Calu3 (cell line): ENCODE measurements at regions not wholly inside any gene's neighbourhood (a gene's known extent, or its start where the extent isn't known, plus 50 kb on each side); places are given as distances from the start of the nearest gene placed in this dataset.
"Not testable (repeated sequence)": the region's sequence is repeated elsewhere in the genome, so short reads cannot be mapped to it uniquely, and the experiment has no call there.

Experiments used
- BruUV-seq: library from RNA; stranded (reverse); fragments of 400-500 nt; replicated peaks from 2 replicates; lab custom pipeline; 2021; lab: Mats Ljungman, UMichigan
- CTCF ChIA-PET: fragments of 300-600 bp; sonication (Branson Sonifier 250); formaldehyde crosslinking; loops from one replicate; lab custom pipeline; 2022; ENCODE audit warnings: antibody characterized with exemption; lab: Charles Lee
- DNase-seq: peaks from one replicate; pipeline ENCODE4 v3.0.0; 2022
- H3K27ac Mint-ChIP-seq: one replicate; pipeline ENCODE4 v1.8.0; 2022; ENCODE audit warnings: mixed read lengths; ENCODE audit not compliant: unreplicated experiment
- H3K27me3 Mint-ChIP-seq: one replicate; pipeline ENCODE4 v1.8.0; 2022; ENCODE audit warnings: mixed read lengths; ENCODE audit not compliant: unreplicated experiment
- H3K36me3 Mint-ChIP-seq: one replicate; pipeline ENCODE4 v1.8.0; 2022; ENCODE audit warnings: mild to moderate bottlenecking, moderate library complexity, mixed read lengths; ENCODE audit not compliant: insufficient read depth, unreplicated experiment
- H3K4me1 Mint-ChIP-seq: one replicate; pipeline ENCODE4 v1.8.0; 2022; ENCODE audit warnings: mild to moderate bottlenecking, low read depth, mixed read lengths; ENCODE audit not compliant: unreplicated experiment
- H3K4me3 Mint-ChIP-seq: one replicate; pipeline ENCODE4 v1.8.0; 2022; ENCODE audit warnings: mild to moderate bottlenecking, low read depth, moderate library complexity, mixed read lengths; ENCODE audit not compliant: unreplicated experiment
- H3K9me3 Mint-ChIP-seq: one replicate; pipeline ENCODE4 v1.8.0; 2022; ENCODE audit warnings: low read depth, mixed read lengths; ENCODE audit not compliant: unreplicated experiment
- intact Hi-C: fragments of 100-400 bp; cut with micrococcal nuclease; formaldehyde crosslinking; loops from one replicate; pipeline ENCODE4 v1.10.0; 2022; ENCODE audit not compliant: unreplicated experiment
- TF ChIP-seq, protein P1 (sequence below): fragments of 200-600 bp; IDR thresholded peaks from one replicate; pipeline ENCODE4 v1.8.0; 2022; ENCODE audit warnings: antibody characterized with exemption; ENCODE audit not compliant: unreplicated experiment

DNA sequence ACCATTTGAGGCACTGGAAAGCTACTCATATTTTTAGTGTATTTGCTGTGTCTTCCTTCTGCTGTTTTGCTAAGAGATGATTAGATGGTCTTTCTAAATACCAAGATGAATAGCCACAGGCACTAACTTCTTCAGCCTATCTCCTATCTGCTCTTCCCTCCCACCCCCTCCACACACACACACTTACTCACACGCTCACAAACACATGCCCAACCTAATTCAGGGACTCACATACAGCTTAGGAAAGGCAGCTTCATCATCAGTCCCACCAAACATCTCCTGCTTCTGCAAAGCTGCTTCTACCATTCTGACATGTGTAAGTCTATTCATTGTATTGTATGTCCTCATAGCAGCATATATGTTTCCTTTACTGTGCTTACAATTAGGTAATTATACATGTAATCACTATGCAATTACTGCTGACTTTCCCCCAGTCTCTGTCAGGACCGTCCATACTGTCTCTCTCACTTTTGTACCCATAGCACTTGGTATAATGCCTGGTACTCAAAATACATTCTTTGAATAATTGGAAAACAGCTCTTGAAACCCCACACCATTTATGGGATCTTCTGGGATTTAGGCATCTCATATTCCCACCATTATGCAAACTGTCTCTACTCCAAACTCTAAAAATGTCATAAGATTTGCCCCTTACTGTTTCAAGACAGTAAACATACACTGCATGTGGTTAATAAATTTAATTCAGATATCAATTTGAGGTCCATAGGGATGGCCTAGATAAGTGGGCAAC is 83.3 kb upstream of the HIF1A start:
- BruUV-seq, result no TSS peak
- Mint-ChIP-seq H3K4me1 (peaks cover 14% of the 10 kb centered on the region), H3K9me3 (no peaks in the 10 kb centered on the region), H3K27ac (no peak overlapping the region), H3K36me3 (no peaks in the 10 kb centered on the region), H3K4me3 (no peak overlapping the region), H3K27me3 (no peaks in the 10 kb centered on the region)
- no peak for DNase-seq
- CTCF ChIA-PET, result interaction anchor here (0.6 kb wide), 1 partner anchor 79 kb away, joined by 4 read pairs; no protein-coding TSS in a partner anchor
- TF ChIP-seq, protein P1, sequence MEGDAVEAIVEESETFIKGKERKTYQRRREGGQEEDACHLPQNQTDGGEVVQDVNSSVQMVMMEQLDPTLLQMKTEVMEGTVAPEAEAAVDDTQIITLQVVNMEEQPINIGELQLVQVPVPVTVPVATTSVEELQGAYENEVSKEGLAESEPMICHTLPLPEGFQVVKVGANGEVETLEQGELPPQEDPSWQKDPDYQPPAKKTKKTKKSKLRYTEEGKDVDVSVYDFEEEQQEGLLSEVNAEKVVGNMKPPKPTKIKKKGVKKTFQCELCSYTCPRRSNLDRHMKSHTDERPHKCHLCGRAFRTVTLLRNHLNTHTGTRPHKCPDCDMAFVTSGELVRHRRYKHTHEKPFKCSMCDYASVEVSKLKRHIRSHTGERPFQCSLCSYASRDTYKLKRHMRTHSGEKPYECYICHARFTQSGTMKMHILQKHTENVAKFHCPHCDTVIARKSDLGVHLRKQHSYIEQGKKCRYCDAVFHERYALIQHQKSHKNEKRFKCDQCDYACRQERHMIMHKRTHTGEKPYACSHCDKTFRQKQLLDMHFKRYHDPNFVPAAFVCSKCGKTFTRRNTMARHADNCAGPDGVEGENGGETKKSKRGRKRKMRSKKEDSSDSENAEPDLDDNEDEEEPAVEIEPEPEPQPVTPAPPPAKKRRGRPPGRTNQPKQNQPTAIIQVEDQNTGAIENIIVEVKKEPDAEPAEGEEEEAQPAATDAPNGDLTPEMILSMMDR, result no peak
- intact Hi-C loops, result no loop called here

DNA sequence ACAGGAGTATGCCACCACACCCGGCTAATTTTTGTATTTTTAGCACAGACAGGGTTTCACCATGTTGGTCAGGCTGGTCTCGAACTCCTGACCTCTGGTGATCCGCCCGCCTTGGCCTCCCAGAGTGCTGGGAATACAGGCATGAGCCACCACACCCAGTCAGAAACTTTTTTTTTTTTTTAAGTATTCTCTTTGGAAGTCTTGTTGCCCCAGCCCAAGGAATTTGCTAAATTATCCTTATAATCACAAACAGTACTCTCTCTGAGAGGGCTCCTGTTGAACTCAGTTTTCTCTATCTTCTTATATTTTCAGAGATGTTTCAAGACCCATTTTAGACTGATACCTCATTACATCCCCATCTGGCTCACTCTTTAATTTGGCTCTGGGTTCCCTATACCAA is 82.3 kb upstream of the HIF1A start:
- CTCF ChIA-PET, DNase-seq, H3K27me3 Mint-ChIP-seq, H3K27ac Mint-ChIP-seq, H3K36me3 Mint-ChIP-seq, intact Hi-C loops, BruUV-seq, H3K9me3 Mint-ChIP-seq, H3K4me3 Mint-ChIP-seq: not testable (repeated sequence)
- peaks cover 14% of the 10 kb centered on the region for H3K4me1 Mint-ChIP-seq

DNA sequence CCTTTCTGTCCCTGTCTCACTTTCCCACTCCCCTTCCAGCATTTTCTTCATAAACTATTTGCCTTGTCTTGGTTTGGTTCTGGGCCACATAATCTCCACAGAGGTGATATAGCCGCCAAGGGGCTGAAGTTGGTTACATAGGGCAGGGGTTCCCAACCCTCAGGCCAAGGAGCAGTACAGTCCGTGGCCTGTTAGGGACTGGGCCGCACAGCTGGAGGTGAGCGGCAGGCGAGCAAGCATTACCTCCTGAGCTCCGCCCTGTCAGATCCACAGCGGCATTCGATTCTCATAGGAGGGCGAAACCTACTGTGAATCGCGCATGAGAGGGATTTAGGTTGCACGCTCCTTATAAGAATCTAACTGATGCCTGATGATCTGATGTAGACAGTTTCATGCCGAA is 80.6 kb upstream of the HIF1A start:
- Mint-ChIP-seq H3K36me3 (no peaks in the 10 kb centered on the region), H3K27me3 (no peaks in the 10 kb centered on the region), H3K4me3 (no peak overlapping the region), H3K9me3 (no peaks in the 10 kb centered on the region), H3K27ac (no peak overlapping the region), H3K4me1 (peaks cover 14% of the 10 kb centered on the region)
- intact Hi-C loops, result no loop called here
- TF ChIP-seq, protein P1, result no peak
- no TSS peak for BruUV-seq
- CTCF ChIA-PET, result no interaction called here
- DNase-seq, result no peak

DNA sequence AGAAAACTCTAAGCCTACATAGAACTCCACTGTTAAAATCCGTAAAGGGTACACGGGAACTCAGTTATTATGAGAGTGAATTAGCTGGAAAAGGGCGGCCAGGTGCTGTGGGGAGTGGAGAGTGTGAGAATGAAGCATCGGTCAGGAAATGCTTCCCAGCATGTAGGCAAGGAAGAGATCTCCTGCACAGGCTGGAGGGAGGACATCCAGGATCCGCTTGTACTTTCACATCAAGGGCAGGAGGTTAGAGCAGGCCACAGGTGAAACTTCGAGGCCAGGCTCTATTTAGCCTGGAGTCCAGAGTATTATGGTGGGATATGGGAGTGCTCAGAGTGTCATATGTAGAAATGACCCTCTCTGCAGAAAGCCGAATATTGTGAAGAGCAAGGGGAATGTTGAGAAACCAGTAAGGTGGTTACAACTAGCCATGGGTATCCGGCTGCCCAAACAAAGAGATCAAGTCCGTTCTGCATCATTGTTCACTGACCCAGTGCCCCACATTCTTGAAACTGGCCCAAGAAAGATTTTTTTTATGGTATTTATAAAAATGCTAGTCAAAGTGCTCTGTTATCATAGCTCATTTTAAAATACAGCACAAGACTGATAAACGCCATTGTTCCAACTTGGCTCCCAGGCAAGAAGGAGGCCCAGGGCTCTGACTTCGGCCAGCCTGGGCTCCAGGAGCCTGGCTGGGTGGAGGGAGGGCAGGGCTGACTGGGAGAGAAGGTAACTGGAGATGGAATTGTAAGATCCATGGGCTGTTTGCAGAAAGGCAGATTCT is 79.4 kb upstream of the HIF1A start:
- CTCF ChIA-PET, result interaction anchor here (0.6 to 0.9 kb wide), 2 partner anchors 13 to 20 kb away, joined by 3 to 5 read pairs; no protein-coding TSS in a partner anchor
- Mint-ChIP-seq H3K27ac (peak overlapping the region; percentile 26), H3K36me3 (no peaks in the 10 kb centered on the region), H3K4me1 (peaks cover 14% of the 10 kb centered on the region), H3K9me3 (no peaks in the 10 kb centered on the region), H3K27me3 (no peaks in the 10 kb centered on the region), H3K4me3 (no peak overlapping the region)
- TF ChIP-seq, protein P1, result no peak
- no peak for DNase-seq
- BruUV-seq, result no TSS peak
- intact Hi-C loops, result no loop called here
